Fibroblast of mammary gland (primary cell): ENCODE measurements at regions not wholly inside any gene's neighbourhood (a gene's known extent, or its start where the extent isn't known, plus 50 kb on each side); places are given as distances from the start of the nearest gene placed in this dataset.
"Not testable (repeated sequence)": the region's sequence is repeated elsewhere in the genome, so short reads cannot be mapped to it uniquely, and the experiment has no call there.

Experiments used
- DNase-seq: peaks from one replicate; pipeline ENCODE4 v3.0.0-alpha.2; 2010; ENCODE audit warnings: low read depth
- H3K4me3 ChIP-seq: 2 replicates; pipeline ENCODE4 v1.5.1; 2011; ENCODE audit warnings: low read depth, mild to moderate bottlenecking, low read length, moderate library complexity; ENCODE audit not compliant: control insufficient read depth
- TF ChIP-seq, protein P1 (sequence below): conservative IDR thresholded peaks from 2 replicates; pipeline ENCODE4 v1.5.1; 2011; ENCODE audit warnings: low read depth, low read length, inconsistent platforms; ENCODE audit not compliant: control insufficient read depth, insufficient read depth

DNA sequence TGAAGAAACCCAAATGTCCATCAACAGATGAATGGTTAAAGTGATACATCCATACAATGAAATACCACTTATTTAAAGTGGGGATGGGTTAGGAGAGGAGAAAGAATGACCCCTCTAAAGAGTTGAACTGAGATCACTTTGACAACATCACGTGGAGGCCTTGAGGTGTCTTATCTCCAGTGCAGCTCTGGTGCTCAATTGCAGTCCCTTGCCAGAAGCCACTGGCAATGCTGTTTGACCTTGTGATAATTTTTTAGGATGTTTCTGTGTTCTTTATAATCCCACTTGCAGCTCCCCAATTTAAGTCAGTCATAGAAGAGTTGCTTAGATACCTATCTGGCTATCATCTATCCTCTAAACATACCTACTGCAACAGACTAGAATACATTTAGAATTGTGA lies 167.6 kb downstream of the ZNF648 start:
- no peak overlapping the region for H3K4me3 ChIP-seq
- no peak for DNase-seq
- TF ChIP-seq, protein P1, sequence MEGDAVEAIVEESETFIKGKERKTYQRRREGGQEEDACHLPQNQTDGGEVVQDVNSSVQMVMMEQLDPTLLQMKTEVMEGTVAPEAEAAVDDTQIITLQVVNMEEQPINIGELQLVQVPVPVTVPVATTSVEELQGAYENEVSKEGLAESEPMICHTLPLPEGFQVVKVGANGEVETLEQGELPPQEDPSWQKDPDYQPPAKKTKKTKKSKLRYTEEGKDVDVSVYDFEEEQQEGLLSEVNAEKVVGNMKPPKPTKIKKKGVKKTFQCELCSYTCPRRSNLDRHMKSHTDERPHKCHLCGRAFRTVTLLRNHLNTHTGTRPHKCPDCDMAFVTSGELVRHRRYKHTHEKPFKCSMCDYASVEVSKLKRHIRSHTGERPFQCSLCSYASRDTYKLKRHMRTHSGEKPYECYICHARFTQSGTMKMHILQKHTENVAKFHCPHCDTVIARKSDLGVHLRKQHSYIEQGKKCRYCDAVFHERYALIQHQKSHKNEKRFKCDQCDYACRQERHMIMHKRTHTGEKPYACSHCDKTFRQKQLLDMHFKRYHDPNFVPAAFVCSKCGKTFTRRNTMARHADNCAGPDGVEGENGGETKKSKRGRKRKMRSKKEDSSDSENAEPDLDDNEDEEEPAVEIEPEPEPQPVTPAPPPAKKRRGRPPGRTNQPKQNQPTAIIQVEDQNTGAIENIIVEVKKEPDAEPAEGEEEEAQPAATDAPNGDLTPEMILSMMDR: no peak

DNA sequence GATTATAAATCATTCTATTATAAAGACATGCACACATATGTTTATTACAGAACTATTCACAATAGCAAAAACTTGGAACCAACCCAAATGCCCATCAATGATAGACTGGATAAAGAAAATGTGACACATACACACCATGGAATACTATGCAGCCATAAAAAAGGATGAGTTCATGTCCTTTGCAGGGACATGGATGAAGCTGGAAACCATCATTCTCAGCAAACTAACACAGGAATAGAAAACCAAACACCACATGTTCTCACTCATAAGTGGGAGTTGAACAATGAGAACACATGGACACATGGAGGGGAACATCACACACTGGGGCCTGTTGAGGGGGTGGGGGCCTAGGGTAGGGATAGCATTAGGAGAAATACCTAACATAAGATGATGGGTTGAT lies 168.4 kb downstream of the ZNF648 start:
- not testable (repeated sequence) for DNase-seq, H3K4me3 ChIP-seq

DNA sequence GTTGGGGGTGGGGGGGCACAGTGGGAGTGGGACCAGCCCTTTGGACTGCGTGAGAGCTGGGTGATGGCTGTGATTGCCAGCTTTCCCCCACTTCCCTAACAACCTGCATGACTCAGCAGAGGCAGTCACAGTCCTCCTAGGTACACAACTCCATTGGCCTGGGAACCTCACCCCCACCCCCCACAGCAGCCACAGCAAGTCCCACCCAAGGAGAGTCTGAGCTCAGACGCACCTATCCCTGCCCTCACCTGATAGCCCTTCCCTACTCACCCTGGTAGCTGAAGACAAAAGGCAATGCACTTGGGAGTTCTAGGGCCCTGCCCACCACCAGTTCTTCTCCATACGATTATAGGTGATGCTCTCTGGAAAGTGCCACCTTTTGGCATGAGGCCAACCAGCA lies 188.9 kb downstream of the ZNF648 start:
- H3K4me3 ChIP-seq: no peak overlapping the region
- TF ChIP-seq, protein P1: no peak
- DNase-seq: no peak

DNA sequence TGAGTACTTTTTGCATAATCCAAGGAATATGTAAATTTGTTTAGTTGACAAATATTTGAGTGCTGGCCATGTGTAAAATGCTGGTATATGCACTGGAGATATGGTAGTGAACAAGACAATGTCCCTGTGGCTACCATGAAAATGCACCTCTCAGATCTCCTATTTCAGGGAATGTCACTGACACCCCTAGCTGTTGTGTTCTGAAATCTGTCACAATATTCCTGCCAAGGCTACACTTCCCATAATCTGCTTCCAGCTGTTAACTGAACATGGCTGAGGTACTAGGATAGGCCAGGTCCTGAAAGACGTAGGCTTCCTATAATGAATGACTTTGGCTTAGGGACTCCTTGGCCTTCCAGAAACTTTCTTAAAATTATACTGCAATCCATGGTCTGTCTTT lies 197.8 kb downstream of the ZNF648 start:
- TF ChIP-seq, protein P1: no peak
- DNase-seq: no peak
- H3K4me3 ChIP-seq: no peak overlapping the region

DNA sequence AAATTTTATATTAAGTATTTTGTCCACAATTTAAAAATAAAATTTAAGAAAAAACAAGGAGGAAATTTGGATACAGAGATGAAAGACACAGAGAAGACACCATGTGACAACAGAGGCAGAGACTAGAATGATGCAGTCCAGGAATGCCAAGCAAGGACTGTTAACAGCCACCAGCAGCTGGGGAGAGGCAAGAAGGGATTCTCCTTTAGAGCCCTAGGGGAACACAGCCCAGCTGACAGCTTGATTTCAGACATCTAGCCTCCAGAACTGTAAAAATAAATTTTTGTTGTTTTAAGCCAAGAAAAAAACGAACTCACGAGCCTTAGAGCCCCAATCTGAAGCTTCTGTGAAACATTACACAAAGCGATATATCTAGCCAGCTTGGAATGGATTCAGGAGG lies 198.5 kb downstream of the ZNF648 start:
- DNase-seq: no peak
- TF ChIP-seq, protein P1: no peak
- H3K4me3 ChIP-seq: no peak overlapping the region

DNA sequence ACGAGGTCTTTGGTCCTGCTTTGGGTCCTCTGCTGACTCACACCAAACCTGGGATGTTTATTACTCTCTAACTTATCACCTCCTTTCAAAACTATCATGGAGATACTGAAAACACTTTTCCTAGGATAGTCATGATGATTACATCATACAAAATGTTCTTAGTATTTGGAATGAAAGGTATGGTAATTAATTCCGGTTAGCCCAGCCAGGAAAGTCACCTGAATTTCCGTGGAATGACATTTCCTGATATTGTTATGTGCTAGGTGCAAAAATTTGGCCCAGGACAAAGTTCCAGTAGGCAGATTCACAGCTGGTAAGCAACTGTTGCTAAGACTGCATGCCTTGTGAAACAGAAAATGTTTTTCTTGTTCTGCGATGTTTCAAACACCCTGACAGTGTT lies 203.4 kb downstream of the ZNF648 start:
- no peak overlapping the region for H3K4me3 ChIP-seq
- TF ChIP-seq, protein P1: no peak
- DNase-seq: no peak
